ENCODE measurements at regions not wholly inside any gene's neighbourhood (a gene's known extent, or its start where the extent isn't known, plus 50 kb on each side); places are given as distances from the start of the nearest gene placed in this dataset.

DNA sequence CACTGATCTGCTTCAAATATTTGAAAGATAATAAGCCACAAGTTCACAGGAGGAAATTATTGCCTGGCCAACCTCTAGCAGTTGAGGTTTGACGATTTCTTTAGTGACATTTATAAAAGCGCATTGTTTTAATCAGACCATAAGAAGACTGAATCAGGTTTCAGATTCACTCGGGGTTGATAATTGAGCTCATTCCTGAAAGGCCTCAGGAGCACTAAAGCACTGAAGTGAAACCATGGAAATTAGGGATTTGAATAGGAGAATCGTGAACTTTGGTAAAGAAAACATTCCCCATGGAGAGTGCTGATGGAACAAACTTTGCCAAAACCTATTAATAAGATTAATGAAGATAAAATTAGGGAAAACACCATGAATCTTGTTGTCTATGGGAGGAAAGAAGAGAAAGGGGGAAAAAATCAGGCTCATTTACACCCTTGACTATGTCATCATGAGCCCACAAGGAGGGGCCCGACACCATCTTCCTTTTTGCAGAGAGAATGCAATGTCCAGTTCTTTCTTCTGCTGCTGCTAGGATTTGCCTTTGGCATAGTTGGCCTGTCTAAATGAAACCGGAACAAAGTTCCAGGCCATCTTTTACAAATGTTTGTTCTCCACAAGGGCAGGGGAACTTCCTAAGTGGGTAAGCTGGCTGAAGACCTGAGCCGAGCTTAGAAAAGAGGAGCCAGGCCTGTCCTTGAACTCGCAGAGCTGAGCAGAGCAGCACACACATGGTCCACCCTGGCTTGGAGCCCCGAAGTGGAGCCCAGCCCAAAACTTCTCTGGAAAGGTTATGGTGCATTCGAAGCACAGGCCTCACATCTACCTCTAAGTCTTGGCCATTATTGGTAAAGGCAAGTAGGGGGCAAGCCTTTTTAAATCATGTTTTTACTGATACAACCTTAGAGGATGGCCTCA, 56.1 kb upstream of the EIF3M start:
- TF ChIP-seq, protein P1, sequence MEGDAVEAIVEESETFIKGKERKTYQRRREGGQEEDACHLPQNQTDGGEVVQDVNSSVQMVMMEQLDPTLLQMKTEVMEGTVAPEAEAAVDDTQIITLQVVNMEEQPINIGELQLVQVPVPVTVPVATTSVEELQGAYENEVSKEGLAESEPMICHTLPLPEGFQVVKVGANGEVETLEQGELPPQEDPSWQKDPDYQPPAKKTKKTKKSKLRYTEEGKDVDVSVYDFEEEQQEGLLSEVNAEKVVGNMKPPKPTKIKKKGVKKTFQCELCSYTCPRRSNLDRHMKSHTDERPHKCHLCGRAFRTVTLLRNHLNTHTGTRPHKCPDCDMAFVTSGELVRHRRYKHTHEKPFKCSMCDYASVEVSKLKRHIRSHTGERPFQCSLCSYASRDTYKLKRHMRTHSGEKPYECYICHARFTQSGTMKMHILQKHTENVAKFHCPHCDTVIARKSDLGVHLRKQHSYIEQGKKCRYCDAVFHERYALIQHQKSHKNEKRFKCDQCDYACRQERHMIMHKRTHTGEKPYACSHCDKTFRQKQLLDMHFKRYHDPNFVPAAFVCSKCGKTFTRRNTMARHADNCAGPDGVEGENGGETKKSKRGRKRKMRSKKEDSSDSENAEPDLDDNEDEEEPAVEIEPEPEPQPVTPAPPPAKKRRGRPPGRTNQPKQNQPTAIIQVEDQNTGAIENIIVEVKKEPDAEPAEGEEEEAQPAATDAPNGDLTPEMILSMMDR (IDR thresholded peaks at IDR 0.05; ENCODE audit: low read length) = no peak
- TF ChIP-seq EZH2 (optimal IDR thresholded peaks at IDR 0.05; ENCODE audit: low read depth, low read length) (no peak), EZH2phosphoT487 (IDR thresholded peaks at IDR 0.05; ENCODE audit: low read length) (no peak)
